Panc1 (cell line): ENCODE measurements at regions not wholly inside any gene's neighbourhood (a gene's known extent, or its start where the extent isn't known, plus 50 kb on each side); places are given as distances from the start of the nearest gene placed in this dataset.

Experiments
- ATAC-seq: fragments of 200-7000 bp; cut with Tn5 transposase; 2 replicates; pipeline ENCODE4 v1.9.1; 2020; ENCODE audit warnings: mild to moderate bottlenecking, moderate library complexity
- BruUV-seq: library from RNA; stranded (reverse); fragments of 400-500 nt; replicated peaks from 2 replicates; lab custom pipeline; 2021; lab: Mats Ljungman, UMichigan
- CTCF ChIA-PET: fragments of 300-600 bp; sonication (Branson Sonifier 250); formaldehyde crosslinking; loops from one replicate; lab custom pipeline; 2022; ENCODE audit warnings: antibody characterized with exemption; lab: Charles Lee
- POLR2A ChIA-PET: fragments of 300-600 bp; sonication (Branson Sonifier 250); formaldehyde crosslinking; loops from one replicate; lab custom pipeline; 2022; ENCODE audit warnings: antibody characterized with exemption; lab: Charles Lee
- DNase-seq: peaks from one replicate; pipeline ENCODE4 v3.0.0-alpha.2; 2010; ENCODE audit warnings: low read depth, low spot score
- H3K27ac ChIP-seq: 2 replicates; pipeline ENCODE4 v1.5.1; 2011; ENCODE audit warnings: mild to moderate bottlenecking, low read length, inconsistent platforms
- H3K27me3 ChIP-seq: fragments of 200-500 bp; sonication (Bioruptor generic); 2 replicates; pipeline ENCODE4 v1.6.0; 2014; ENCODE audit warnings: low read length, inconsistent platforms; ENCODE audit not compliant: control insufficient read depth, insufficient read depth
- H3K36me3 ChIP-seq: fragments of 200-500 bp; sonication (Bioruptor generic); 2 replicates; pipeline ENCODE4 v1.5.1; 2014; ENCODE audit warnings: inconsistent platforms, mild to moderate bottlenecking, low read length, moderate library complexity; ENCODE audit not compliant: control insufficient read depth, insufficient read depth
- H3K4me1 ChIP-seq: 2 replicates; pipeline ENCODE4 v1.5.1; 2011; ENCODE audit warnings: inconsistent platforms, mild to moderate bottlenecking, low read length, moderate library complexity; ENCODE audit not compliant: control insufficient read depth, insufficient read depth
- H3K4me3 ChIP-seq, 2 experiments: 2 replicates each; pipeline ENCODE4 v1.5.1; 2011 to 2012; ENCODE audit warnings: low read depth in 2 of 2, low read length in 2 of 2, mild to moderate bottlenecking in 2 of 2, inconsistent platforms in 1 of 2, moderate library complexity in 1 of 2
- H3K9me3 ChIP-seq: fragments of 200-500 bp; sonication (Bioruptor generic); 2 replicates; pipeline ENCODE4 v1.5.1; 2014; ENCODE audit warnings: low read depth, mild to moderate bottlenecking, inconsistent platforms, low read length, moderate library complexity; ENCODE audit not compliant: control insufficient read depth, insufficient read depth
- POLR2AphosphoS5 ChIP-seq: IDR thresholded peaks from 2 replicates; pipeline ENCODE4 v1.6.1; 2012; ENCODE audit warnings: mild to moderate bottlenecking, low read depth, low read length, moderate library complexity
- SIN3A ChIP-seq: IDR thresholded peaks from 2 replicates; pipeline ENCODE4 v1.6.1; 2012; ENCODE audit warnings: low read depth, mild to moderate bottlenecking, low read length, moderate library complexity, borderline replicate concordance; ENCODE audit not compliant: insufficient read depth
- TCF7L2 ChIP-seq: IDR thresholded peaks from 2 replicates; pipeline ENCODE4 v1.6.1; 2011; ENCODE audit warnings: mild to moderate bottlenecking, low read depth, low read length, inconsistent platforms
- in situ Hi-C: cut with HindIII; loops from 2 replicates; pipeline ENCODE4 v1.10.0; 2016; ENCODE audit warnings: low sequenced_read_pairs, low pct_unique_long_range_greater_than_20kb
- intact Hi-C: fragments of 100-400 bp; cut with micrococcal nuclease; formaldehyde crosslinking; loops from one replicate; pipeline ENCODE4 v1.10.0; 2022; ENCODE audit not compliant: unreplicated experiment
- TF ChIP-seq, protein P1 (sequence below): fragments of 450-650 bp; IDR thresholded peaks from 2 replicates; pipeline ENCODE4 v1.5.1; 2017; ENCODE audit warnings: mild to moderate bottlenecking
- TF ChIP-seq, protein P2 (sequence below), 2 experiments: IDR thresholded peaks; 2 replicates each; pipeline ENCODE4 v1.6.1; 2011 to 2012; ENCODE audit warnings: low read depth in 2 of 2, control low read depth in 1 of 2, low read length in 1 of 2, mild to moderate bottlenecking in 1 of 2, moderate library complexity in 1 of 2; ENCODE audit not compliant: insufficient read depth in 1 of 2

DNA sequence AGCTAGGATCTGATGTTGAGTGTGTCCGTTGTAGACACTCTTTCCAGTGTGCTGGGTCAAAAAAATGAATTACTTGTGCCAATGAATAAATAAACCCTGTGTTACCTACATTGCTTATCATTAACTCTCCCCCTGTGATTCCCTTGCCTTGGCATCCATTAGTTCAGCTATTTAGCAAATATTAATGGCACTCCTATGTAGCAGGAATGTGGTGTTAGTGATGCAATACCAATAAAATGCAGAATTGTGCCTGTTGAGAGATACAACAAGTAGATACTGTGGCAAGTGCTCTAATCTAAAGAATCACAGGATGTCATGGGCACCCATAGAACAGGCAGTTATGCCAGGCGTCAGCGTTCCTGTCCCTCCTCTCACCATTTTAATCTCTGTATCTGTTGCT lies 343.2 kb downstream of the PMP22 start:
- no peak for DNase-seq
- intact Hi-C loops (loop anchor here (10.0 kb wide), 1 partner anchor 617 kb away; the partner anchor contains the start of gene HS3ST3B1), in situ Hi-C loops (no loop called here)
- no peaks in the 10 kb centered on the region for H3K36me3 ChIP-seq
- H3K9me3 ChIP-seq = no peaks in the 10 kb centered on the region
- no peak overlapping the region for H3K27ac ChIP-seq
- ChIA-PET CTCF (no interaction called here), POLR2A (no interaction called here)
- no peak for ATAC-seq
- no peak overlapping the region for H3K4me3 ChIP-seq
- TF ChIP-seq POLR2AphosphoS5 (no peak), SIN3A (no peak), TCF7L2 (no peak)
- TF ChIP-seq, protein P1, sequence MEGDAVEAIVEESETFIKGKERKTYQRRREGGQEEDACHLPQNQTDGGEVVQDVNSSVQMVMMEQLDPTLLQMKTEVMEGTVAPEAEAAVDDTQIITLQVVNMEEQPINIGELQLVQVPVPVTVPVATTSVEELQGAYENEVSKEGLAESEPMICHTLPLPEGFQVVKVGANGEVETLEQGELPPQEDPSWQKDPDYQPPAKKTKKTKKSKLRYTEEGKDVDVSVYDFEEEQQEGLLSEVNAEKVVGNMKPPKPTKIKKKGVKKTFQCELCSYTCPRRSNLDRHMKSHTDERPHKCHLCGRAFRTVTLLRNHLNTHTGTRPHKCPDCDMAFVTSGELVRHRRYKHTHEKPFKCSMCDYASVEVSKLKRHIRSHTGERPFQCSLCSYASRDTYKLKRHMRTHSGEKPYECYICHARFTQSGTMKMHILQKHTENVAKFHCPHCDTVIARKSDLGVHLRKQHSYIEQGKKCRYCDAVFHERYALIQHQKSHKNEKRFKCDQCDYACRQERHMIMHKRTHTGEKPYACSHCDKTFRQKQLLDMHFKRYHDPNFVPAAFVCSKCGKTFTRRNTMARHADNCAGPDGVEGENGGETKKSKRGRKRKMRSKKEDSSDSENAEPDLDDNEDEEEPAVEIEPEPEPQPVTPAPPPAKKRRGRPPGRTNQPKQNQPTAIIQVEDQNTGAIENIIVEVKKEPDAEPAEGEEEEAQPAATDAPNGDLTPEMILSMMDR = no peak
- TF ChIP-seq, protein P2, sequence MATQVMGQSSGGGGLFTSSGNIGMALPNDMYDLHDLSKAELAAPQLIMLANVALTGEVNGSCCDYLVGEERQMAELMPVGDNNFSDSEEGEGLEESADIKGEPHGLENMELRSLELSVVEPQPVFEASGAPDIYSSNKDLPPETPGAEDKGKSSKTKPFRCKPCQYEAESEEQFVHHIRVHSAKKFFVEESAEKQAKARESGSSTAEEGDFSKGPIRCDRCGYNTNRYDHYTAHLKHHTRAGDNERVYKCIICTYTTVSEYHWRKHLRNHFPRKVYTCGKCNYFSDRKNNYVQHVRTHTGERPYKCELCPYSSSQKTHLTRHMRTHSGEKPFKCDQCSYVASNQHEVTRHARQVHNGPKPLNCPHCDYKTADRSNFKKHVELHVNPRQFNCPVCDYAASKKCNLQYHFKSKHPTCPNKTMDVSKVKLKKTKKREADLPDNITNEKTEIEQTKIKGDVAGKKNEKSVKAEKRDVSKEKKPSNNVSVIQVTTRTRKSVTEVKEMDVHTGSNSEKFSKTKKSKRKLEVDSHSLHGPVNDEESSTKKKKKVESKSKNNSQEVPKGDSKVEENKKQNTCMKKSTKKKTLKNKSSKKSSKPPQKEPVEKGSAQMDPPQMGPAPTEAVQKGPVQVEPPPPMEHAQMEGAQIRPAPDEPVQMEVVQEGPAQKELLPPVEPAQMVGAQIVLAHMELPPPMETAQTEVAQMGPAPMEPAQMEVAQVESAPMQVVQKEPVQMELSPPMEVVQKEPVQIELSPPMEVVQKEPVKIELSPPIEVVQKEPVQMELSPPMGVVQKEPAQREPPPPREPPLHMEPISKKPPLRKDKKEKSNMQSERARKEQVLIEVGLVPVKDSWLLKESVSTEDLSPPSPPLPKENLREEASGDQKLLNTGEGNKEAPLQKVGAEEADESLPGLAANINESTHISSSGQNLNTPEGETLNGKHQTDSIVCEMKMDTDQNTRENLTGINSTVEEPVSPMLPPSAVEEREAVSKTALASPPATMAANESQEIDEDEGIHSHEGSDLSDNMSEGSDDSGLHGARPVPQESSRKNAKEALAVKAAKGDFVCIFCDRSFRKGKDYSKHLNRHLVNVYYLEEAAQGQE (IDR thresholded peaks at IDR 0.05; ENCODE audit: insufficient read depth in 1 of 2, low read depth in 2 of 2, low read length in 1 of 2) = no peak
- no peaks in the 10 kb centered on the region for H3K27me3 ChIP-seq
- no peaks in the 10 kb centered on the region for H3K4me1 ChIP-seq
- no TSS peak for BruUV-seq

DNA sequence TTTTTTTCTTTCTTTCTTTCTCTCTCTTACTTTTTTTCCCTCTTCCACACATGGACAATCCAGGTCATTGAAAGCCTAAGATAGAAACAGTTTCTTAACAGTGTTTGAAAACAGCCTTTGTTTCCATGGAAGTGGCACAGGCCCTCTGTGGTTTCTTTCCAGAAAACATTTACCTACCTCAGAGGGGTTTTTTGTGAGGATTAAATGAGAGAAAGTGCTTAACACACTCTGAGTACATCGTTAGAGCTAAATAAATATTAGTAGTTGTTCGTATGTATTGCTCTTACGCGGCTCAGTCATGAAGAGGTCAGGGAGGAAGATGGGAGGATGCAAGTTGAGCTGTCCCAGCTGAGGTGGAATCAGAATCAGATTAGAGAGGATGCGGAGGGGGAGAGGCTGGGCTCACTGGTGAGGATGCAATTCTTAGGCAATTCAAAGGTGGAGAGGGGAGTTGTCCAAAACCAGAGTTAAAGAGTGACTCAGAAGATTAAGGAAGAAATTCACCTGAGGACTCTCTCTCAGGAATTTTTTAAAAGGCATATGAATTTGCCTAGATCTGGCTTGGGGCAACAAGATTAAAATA lies 345.4 kb downstream of the PMP22 start:
- CTCF ChIA-PET = no interaction called here
- Histone ChIP-seq H3K27ac (no peak overlapping the region), H3K27me3 (no peaks in the 10 kb centered on the region), H3K4me1 (no peaks in the 10 kb centered on the region), H3K4me3 (no peak overlapping the region), H3K36me3 (no peaks in the 10 kb centered on the region), H3K9me3 (no peaks in the 10 kb centered on the region)
- BruUV-seq = no TSS peak
- intact Hi-C loops (loop anchor here (10.0 kb wide), 1 partner anchor 615 kb away; the partner anchor contains the start of gene HS3ST3B1), in situ Hi-C loops (no loop called here)
- ATAC-seq (no peak), DNase-seq (no peak)
- TF ChIP-seq TCF7L2 (no peak), SIN3A (no peak), POLR2AphosphoS5 (no peak)
- TF ChIP-seq, protein P2 (IDR thresholded peaks at IDR 0.05; ENCODE audit: insufficient read depth in 1 of 2, low read depth in 2 of 2, low read length in 1 of 2) = no peak
- TF ChIP-seq, protein P1 = no peak
- POLR2A ChIA-PET = interaction anchor here (0.6 kb wide), 1 partner anchor 268 kb away, joined by 3 read pairs; no protein-coding TSS in a partner anchor
